ENCODE measurements at regions not wholly inside any gene's neighbourhood (a gene's known extent, or its start where the extent isn't known, plus 50 kb on each side); places are given as distances from the start of the nearest gene placed in this dataset.

DNA sequence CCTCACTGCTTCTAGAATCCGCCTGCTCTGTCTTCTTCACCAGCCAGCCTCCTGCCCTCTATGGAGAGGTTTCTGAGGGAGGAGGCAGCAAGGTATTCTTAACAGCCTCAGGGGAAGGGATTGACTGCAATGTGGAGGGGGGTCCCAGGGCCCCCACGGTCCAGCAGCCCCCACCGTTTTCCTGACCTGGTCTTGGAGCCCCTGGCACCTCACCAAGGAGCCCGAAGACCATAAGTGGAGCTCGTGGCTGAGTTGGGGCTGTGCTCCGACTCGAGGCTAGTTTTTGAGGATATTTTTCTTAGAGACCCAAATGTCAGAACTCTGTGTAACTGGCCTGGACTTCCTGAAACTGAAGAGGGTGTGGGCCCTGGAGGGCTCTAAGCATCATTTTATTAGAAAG lies 590.0 kb downstream of the BRD1 start:
- TF ChIP-seq, protein P1, sequence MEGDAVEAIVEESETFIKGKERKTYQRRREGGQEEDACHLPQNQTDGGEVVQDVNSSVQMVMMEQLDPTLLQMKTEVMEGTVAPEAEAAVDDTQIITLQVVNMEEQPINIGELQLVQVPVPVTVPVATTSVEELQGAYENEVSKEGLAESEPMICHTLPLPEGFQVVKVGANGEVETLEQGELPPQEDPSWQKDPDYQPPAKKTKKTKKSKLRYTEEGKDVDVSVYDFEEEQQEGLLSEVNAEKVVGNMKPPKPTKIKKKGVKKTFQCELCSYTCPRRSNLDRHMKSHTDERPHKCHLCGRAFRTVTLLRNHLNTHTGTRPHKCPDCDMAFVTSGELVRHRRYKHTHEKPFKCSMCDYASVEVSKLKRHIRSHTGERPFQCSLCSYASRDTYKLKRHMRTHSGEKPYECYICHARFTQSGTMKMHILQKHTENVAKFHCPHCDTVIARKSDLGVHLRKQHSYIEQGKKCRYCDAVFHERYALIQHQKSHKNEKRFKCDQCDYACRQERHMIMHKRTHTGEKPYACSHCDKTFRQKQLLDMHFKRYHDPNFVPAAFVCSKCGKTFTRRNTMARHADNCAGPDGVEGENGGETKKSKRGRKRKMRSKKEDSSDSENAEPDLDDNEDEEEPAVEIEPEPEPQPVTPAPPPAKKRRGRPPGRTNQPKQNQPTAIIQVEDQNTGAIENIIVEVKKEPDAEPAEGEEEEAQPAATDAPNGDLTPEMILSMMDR (IDR thresholded peaks at IDR 0.05): no peak
- no peak for TF ChIP-seq POLR2A (IDR thresholded peaks at IDR 0.05)

Measured in esophagus squamous epithelium (tissue), 4 donors.